ENCODE measurements at regions not wholly inside any gene's neighbourhood (a gene's known extent, or its start where the extent isn't known, plus 50 kb on each side); places are given as distances from the start of the nearest gene placed in this dataset.

DNA sequence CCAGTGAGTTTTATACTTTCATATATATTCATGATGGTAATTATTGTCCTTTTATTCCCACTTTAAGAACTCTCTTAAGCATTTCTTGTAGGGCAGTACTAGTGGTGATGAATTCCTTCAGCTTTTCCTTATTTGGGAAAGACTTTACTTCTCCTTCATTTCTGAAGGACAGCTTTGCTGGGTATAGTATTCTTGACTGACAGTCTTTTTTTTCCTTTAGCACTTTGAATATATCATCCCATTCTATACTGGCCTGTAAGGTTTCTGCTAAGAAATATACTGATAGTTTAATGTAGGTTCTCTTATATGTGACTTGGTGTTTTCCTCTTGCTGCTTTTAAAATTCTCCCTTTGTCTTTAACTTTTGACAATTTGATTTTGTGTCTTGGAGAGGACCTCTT lies 109.0 kb upstream of the FSTL4 start:
- Histone ChIP-seq H3K27me3 (no peaks in the 10 kb centered on the region), H3K27ac (no peak overlapping the region), H3K4me1 (no peaks in the 10 kb centered on the region), H3K4me3 (no peak overlapping the region), H3K9me3 (peaks cover 9 to 18% (median 12%) of the 10 kb centered on the region in 4 donors), H3K36me3 (no peaks in the 10 kb centered on the region)
- no peak for ATAC-seq (ENCODE audit: low FRiP score in 2 of 2)
- TF ChIP-seq, protein P1, sequence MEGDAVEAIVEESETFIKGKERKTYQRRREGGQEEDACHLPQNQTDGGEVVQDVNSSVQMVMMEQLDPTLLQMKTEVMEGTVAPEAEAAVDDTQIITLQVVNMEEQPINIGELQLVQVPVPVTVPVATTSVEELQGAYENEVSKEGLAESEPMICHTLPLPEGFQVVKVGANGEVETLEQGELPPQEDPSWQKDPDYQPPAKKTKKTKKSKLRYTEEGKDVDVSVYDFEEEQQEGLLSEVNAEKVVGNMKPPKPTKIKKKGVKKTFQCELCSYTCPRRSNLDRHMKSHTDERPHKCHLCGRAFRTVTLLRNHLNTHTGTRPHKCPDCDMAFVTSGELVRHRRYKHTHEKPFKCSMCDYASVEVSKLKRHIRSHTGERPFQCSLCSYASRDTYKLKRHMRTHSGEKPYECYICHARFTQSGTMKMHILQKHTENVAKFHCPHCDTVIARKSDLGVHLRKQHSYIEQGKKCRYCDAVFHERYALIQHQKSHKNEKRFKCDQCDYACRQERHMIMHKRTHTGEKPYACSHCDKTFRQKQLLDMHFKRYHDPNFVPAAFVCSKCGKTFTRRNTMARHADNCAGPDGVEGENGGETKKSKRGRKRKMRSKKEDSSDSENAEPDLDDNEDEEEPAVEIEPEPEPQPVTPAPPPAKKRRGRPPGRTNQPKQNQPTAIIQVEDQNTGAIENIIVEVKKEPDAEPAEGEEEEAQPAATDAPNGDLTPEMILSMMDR (IDR thresholded peaks at IDR 0.05), result no peak
- TF ChIP-seq POLR2AphosphoS5 (IDR thresholded peaks at IDR 0.05) (no peak), EP300 (IDR thresholded peaks at IDR 0.05) (no peak), POLR2A (IDR thresholded peaks at IDR 0.05) (no peak)
- no peak for DNase-seq

DNA sequence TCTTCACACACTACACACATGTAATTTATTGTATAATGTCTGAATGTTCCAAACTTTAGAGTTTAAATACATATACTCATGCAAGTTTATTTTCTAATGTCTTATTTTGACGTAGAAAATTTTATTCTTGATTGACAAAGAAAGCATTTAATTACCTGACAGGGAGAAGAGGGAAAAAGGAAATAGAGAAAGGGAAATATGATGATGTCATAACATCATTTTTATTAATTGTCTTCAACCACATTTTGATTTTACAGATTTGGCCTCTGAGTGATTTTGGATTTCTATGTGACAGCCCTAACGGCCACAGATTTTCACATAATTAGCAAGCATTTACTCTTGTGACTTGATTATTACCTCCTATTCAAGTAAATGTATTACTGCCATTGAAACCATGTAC lies 106.1 kb upstream of the FSTL4 start:
- ATAC-seq (ENCODE audit: low FRiP score in 2 of 2), result no peak
- no peaks in the 10 kb centered on the region for H3K36me3 ChIP-seq
- peaks cover 0 to 3% (median 0%) of the 10 kb centered on the region in 4 donors for H3K4me1 ChIP-seq
- no peaks in the 10 kb centered on the region for H3K27me3 ChIP-seq
- no peak for DNase-seq
- no peak for TF ChIP-seq POLR2A (IDR thresholded peaks at IDR 0.05)
- no peak for TF ChIP-seq EP300 (IDR thresholded peaks at IDR 0.05)
- TF ChIP-seq, protein P1 (IDR thresholded peaks at IDR 0.05), result no peak
- no peak for TF ChIP-seq POLR2AphosphoS5 (IDR thresholded peaks at IDR 0.05)
- H3K4me3 ChIP-seq, result no peak overlapping the region
- no peak overlapping the region for H3K27ac ChIP-seq
- H3K9me3 ChIP-seq, result peaks cover 9 to 18% (median 12%) of the 10 kb centered on the region in 4 donors
- WGBS, 2 donors, result 86 to 88% methylated on average over 2 of the region's 2 CpGs

DNA sequence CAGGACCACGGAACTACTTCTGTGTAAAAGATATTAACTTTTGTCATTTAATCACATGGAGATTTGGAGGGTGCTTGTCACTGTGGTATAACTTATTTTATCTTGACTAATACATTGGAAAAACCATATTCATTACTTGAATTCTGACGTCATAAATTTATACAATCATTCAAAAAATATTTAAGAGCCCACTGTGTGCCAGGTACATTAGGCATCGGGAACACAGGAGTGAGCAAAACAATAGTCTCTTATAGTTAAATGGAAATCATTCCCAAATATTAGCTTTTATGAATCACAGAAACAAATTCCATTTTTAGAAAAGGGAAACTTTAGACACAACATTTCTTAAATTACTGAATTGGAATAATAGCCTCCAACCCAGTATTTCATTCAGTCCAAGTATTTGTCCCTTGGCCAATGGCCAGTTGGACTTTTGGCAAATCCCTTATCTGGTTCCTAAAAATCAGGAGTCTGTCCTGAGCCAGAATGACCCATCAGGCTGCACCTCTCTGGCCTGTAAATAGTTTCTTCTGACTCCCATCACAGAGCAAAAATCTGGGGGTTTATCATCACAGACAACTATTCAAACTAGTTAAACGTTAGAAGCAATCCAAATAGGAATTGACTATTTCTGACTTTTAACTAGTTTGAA lies 104.3 kb upstream of the FSTL4 start:
- TF ChIP-seq EP300 (IDR thresholded peaks at IDR 0.05) (no peak), POLR2AphosphoS5 (IDR thresholded peaks at IDR 0.05) (no peak), POLR2A (IDR thresholded peaks at IDR 0.05) (no peak)
- TF ChIP-seq, protein P1 (IDR thresholded peaks at IDR 0.05), result no peak
- Histone ChIP-seq H3K27ac (no peak overlapping the region), H3K36me3 (no peaks in the 10 kb centered on the region), H3K4me3 (no peak overlapping the region), H3K4me1 (peaks cover 0 to 3% (median 0%) of the 10 kb centered on the region in 4 donors), H3K27me3 (no peaks in the 10 kb centered on the region), H3K9me3 (peaks cover 4 to 12% (median 6%) of the 10 kb centered on the region in 4 donors)
- DNase-seq (no peak), ATAC-seq (ENCODE audit: low FRiP score in 2 of 2) (no peak)
- 58 to 68% methylated on average over 4 of the region's 4 CpGs for WGBS, 2 donors

DNA sequence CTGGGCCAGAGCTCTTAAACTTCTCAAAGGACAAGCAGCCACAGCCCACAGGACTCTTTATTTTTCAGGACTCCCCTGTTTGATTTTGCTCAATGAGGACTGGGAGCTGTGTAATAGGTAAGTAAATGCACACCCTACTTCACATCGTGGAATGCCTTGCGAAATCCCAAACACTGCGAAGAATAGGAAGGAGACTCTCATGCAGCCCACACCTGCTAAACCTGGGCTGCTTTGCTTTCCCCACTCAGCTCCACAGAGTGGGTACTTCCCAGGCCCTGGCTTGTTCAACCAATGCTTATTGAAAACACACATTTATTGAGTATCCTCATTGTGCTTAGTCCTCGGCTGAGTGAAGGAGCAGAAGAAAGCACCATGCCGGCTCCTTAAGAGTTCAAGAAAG lies 103.3 kb upstream of the FSTL4 start:
- TF ChIP-seq POLR2AphosphoS5 (IDR thresholded peaks at IDR 0.05) (no peak), EP300 (IDR thresholded peaks at IDR 0.05) (no peak), POLR2A (IDR thresholded peaks at IDR 0.05) (no peak)
- TF ChIP-seq, protein P1 (IDR thresholded peaks at IDR 0.05), result no peak
- DNase-seq (peak in 1 of 2 donors; percentile 75), ATAC-seq (ENCODE audit: low FRiP score in 2 of 2) (peak in 1 of 2 donors; percentile 83)
- no peak overlapping the region for H3K27ac ChIP-seq
- H3K9me3 ChIP-seq, result peaks cover 0 to 2% (median 0%) of the 10 kb centered on the region in 4 donors
- WGBS, 2 donors, result 57 to 70% methylated on average over 5 of the region's 5 CpGs
- H3K4me1 ChIP-seq, result peaks cover 0 to 3% (median 0%) of the 10 kb centered on the region in 4 donors
- H3K4me3 ChIP-seq, result no peak overlapping the region
- no peaks in the 10 kb centered on the region for H3K27me3 ChIP-seq
- H3K36me3 ChIP-seq, result no peaks in the 10 kb centered on the region

DNA sequence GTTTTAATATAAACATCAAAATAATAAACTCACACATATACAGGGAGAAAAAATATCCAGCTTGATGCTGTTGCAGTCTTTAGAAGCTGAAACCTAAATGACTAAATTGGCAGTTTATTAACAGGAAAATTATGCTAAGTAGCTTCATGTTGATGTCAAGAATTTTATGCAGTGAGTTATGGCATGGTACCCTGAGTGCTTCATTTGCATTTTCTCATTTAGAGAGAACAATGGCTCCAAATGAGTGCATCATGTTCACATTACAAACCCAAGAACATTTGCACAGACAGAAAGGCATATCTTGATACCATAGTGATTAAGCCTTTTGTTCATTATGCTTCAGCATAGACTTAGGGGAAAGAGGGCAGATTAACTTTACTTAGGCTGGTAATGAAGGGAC lies 102.9 kb upstream of the FSTL4 start:
- Histone ChIP-seq H3K36me3 (no peaks in the 10 kb centered on the region), H3K4me3 (no peak overlapping the region), H3K27ac (no peak overlapping the region), H3K4me1 (peaks cover 0 to 3% (median 0%) of the 10 kb centered on the region in 4 donors), H3K9me3 (no peaks in the 10 kb centered on the region), H3K27me3 (no peaks in the 10 kb centered on the region)
- DNase-seq, result no peak
- no peak for ATAC-seq (ENCODE audit: low FRiP score in 2 of 2)
- TF ChIP-seq, protein P1 (IDR thresholded peaks at IDR 0.05), result no peak
- TF ChIP-seq POLR2AphosphoS5 (IDR thresholded peaks at IDR 0.05), result no peak
- TF ChIP-seq EP300 (IDR thresholded peaks at IDR 0.05), result no peak
- TF ChIP-seq POLR2A (IDR thresholded peaks at IDR 0.05), result no peak
